Mammary epithelial cell (primary cell): ENCODE measurements at regions not wholly inside any gene's neighbourhood (a gene's known extent, or its start where the extent isn't known, plus 50 kb on each side); places are given as distances from the start of the nearest gene placed in this dataset.

Source experiments
- CTCF ChIP-seq, 2 donors: IDR thresholded peaks in 1 of 2; conservative IDR thresholded peaks in 1 of 2; 2 replicates each; pipeline ENCODE4 v1.5.1; 2011 to 2012; ENCODE audit warnings: inconsistent platforms in 2 of 2, low read length in 2 of 2, mild to moderate bottlenecking in 2 of 2, control low read depth in 1 of 2, low read depth in 1 of 2; ENCODE audit not compliant: insufficient read depth in 1 of 2; ENCODE audit errors: extremely low read depth in 1 of 2
- EZH2 ChIP-seq: IDR thresholded peaks from 2 replicates; pipeline ENCODE4 v1.6.1; 2012; ENCODE audit warnings: low read length, inconsistent platforms, borderline replicate concordance

GRCh38 chr4:13722649-13723048 is 95.1 kb upstream of the BOD1L1 start:
- TF ChIP-seq CTCF (conservative IDR thresholded peaks at IDR 0.05 in 1 of 2, IDR thresholded peaks at IDR 0.05 in 1 of 2; ENCODE audit: extremely low read depth in 1 of 2, insufficient read depth in 1 of 2, low read depth in 1 of 2, low read length in 2 of 2): no peak
- TF ChIP-seq EZH2: no peak
